ENCODE measurements at regions not wholly inside any gene's neighbourhood (a gene's known extent, or its start where the extent isn't known, plus 50 kb on each side); places are given as distances from the start of the nearest gene placed in this dataset.

DNA sequence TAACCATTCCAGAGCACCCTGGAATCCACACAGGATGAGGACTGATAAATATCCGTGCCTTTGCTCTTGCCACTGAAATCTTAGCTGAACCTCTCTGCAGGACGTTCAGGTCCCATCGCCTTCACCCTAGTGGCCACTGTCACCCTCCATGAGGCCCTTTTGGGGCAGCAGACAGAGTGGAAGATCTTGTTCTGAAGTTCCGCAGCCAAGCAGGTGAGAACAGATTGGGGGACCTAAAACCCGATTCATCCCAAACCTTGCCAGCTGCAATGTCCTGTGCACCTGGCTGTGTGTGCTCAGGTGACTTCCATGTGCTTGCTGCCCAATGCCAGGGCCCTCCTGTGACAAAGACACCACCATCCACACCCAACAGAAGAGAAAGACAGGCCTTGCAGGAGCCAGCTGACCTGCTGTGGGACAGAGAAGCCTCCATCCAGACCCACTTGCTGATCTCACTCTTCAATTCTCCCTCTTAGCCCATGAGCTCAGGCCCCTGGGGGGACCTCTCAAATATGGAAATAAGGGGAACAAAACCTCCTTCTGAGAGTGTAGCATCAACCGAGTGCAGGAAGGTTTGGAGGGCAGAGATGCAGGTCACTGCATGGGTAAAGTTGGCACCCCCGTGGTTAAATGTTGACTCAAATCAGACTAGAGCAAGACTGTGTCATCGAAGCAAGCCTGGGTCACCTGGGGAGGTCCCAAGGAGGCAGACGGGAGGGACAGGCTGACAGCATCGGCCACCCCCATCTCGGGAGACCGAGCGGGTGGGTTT lies 308.7 kb upstream of the DIO3 start:
- no peaks in the 10 kb centered on the region; the same call in 2 of the 3 replicates for H3K36me3 Mint-ChIP-seq (ENCODE audit: low read depth)
- H3K4me3 ChIP-seq, result no peak overlapping the region
- no peaks in the 10 kb centered on the region for H3K27me3 Mint-ChIP-seq (ENCODE audit: insufficient read depth, low read depth, poor library complexity)
- no peak overlapping the region for H3K27ac Mint-ChIP-seq
- H3K9me2 ChIP-seq (ENCODE audit: insufficient read depth), result no peaks in the 10 kb centered on the region
- no peak overlapping the region for H3K4me3 Mint-ChIP-seq
- TF ChIP-seq ETS1 (IDR thresholded peaks at IDR 0.05) (no peak), JUNB (IDR thresholded peaks at IDR 0.05; ENCODE audit: unreplicated experiment) (no peak), STAT1 (IDR thresholded peaks at IDR 0.05; ENCODE audit: unreplicated experiment) (no peak), EZH2phosphoT487 (IDR thresholded peaks at IDR 0.05; ENCODE audit: unreplicated experiment) (no peak), ZNF114 (CRISPR knock-in tag; IDR thresholded peaks at IDR 0.05) (no peak), NANOG (IDR thresholded peaks at IDR 0.05; ENCODE audit: borderline replicate concordance) (no peak), ZNF331 (CRISPR knock-in tag; IDR thresholded peaks at IDR 0.05; ENCODE audit: low read depth) (no peak), POLR2AphosphoS5 (IDR thresholded peaks at IDR 0.05; ENCODE audit: low read depth) (no peak), EZH2 (IDR thresholded peaks at IDR 0.05; ENCODE audit: low read depth, unreplicated experiment) (no peak), REST (IDR thresholded peaks at IDR 0.05; ENCODE audit: unreplicated experiment) (no peak), CREB1 (CRISPR knock-in tag; IDR thresholded peaks at IDR 0.05; ENCODE audit: low read depth) (no peak)
- TF ChIP-seq, protein P1, sequence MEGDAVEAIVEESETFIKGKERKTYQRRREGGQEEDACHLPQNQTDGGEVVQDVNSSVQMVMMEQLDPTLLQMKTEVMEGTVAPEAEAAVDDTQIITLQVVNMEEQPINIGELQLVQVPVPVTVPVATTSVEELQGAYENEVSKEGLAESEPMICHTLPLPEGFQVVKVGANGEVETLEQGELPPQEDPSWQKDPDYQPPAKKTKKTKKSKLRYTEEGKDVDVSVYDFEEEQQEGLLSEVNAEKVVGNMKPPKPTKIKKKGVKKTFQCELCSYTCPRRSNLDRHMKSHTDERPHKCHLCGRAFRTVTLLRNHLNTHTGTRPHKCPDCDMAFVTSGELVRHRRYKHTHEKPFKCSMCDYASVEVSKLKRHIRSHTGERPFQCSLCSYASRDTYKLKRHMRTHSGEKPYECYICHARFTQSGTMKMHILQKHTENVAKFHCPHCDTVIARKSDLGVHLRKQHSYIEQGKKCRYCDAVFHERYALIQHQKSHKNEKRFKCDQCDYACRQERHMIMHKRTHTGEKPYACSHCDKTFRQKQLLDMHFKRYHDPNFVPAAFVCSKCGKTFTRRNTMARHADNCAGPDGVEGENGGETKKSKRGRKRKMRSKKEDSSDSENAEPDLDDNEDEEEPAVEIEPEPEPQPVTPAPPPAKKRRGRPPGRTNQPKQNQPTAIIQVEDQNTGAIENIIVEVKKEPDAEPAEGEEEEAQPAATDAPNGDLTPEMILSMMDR (conservative IDR thresholded peaks at IDR 0.05; ENCODE audit: low read depth in 2 of 2), result no peak
- TF ChIP-seq, protein P2, sequence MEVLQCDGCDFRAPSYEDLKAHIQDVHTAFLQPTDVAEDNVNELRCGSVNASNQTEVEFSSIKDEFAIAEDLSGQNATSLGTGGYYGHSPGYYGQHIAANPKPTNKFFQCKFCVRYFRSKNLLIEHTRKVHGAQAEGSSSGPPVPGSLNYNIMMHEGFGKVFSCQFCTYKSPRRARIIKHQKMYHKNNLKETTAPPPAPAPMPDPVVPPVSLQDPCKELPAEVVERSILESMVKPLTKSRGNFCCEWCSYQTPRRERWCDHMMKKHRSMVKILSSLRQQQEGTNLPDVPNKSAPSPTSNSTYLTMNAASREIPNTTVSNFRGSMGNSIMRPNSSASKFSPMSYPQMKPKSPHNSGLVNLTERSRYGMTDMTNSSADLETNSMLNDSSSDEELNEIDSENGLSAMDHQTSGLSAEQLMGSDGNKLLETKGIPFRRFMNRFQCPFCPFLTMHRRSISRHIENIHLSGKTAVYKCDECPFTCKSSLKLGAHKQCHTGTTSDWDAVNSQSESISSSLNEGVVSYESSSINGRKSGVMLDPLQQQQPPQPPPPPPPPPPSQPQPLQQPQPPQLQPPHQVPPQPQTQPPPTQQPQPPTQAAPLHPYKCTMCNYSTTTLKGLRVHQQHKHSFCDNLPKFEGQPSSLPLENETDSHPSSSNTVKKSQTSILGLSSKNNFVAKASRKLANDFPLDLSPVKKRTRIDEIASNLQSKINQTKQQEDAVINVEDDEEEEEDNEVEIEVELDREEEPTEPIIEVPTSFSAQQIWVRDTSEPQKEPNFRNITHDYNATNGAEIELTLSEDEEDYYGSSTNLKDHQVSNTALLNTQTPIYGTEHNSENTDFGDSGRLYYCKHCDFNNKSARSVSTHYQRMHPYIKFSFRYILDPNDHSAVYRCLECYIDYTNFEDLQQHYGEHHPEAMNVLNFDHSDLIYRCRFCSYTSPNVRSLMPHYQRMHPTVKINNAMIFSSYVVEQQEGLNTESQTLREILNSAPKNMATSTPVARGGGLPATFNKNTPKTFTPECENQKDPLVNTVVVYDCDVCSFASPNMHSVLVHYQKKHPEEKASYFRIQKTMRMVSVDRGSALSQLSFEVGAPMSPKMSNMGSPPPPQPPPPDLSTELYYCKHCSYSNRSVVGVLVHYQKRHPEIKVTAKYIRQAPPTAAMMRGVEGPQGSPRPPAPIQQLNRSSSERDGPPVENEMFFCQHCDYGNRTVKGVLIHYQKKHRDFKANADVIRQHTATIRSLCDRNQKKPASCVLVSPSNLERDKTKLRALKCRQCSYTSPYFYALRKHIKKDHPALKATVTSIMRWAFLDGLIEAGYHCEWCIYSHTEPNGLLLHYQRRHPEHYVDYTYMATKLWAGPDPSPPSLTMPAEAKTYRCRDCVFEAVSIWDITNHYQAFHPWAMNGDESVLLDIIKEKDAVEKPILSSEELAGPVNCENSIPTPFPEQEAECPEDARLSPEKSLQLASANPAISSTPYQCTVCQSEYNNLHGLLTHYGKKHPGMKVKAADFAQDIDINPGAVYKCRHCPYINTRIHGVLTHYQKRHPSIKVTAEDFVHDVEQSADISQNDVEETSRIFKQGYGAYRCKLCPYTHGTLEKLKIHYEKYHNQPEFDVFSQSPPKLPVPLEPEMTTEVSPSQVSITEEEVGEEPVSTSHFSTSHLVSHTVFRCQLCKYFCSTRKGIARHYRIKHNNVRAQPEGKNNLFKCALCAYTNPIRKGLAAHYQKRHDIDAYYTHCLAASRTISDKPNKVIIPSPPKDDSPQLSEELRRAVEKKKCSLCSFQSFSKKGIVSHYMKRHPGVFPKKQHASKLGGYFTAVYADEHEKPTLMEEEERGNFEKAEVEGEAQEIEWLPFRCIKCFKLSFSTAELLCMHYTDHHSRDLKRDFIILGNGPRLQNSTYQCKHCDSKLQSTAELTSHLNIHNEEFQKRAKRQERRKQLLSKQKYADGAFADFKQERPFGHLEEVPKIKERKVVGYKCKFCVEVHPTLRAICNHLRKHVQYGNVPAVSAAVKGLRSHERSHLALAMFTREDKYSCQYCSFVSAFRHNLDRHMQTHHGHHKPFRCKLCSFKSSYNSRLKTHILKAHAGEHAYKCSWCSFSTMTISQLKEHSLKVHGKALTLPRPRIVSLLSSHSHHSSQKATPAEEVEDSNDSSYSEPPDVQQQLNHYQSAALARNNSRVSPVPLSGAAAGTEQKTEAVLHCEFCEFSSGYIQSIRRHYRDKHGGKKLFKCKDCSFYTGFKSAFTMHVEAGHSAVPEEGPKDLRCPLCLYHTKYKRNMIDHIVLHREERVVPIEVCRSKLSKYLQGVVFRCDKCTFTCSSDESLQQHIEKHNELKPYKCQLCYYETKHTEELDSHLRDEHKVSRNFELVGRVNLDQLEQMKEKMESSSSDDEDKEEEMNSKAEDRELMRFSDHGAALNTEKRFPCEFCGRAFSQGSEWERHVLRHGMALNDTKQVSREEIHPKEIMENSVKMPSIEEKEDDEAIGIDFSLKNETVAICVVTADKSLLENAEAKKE (CRISPR knock-in tag; IDR thresholded peaks at IDR 0.05), result no peak
- no peak overlapping the region for H2AFZ ChIP-seq
- no peaks in the 10 kb centered on the region for H3K79me2 ChIP-seq (replicated peaks; ENCODE audit: insufficient read depth)
- H3K27ac ChIP-seq (ENCODE audit: low read depth), result no peak overlapping the region
- H3K4me1 ChIP-seq (ENCODE audit: insufficient read depth), result no peaks in the 10 kb centered on the region
- no peaks in the 10 kb centered on the region; the same call in 2 of the 3 replicates for H3K4me1 Mint-ChIP-seq
- H4K20me1 ChIP-seq (replicated peaks; ENCODE audit: insufficient read depth), result no peaks in the 10 kb centered on the region
- H3K27me3 ChIP-seq (ENCODE audit: insufficient read depth), result no peaks in the 10 kb centered on the region
- no peak overlapping the region for H3K4me2 ChIP-seq
- no peaks in the 10 kb centered on the region for H3K36me3 ChIP-seq (ENCODE audit: insufficient read depth)
- ATAC-seq (no peak), DNase-seq (ENCODE audit: low spot score) (no peak)
- no peaks in the 10 kb centered on the region for H3K9me3 Mint-ChIP-seq
- H3F3A ChIP-seq (replicated peaks; ENCODE audit: low read depth), result no peaks in the 10 kb centered on the region
